Astrocyte (in vitro differentiated cells and primary cell): ENCODE measurements at regions not wholly inside any gene's neighbourhood (a gene's known extent, or its start where the extent isn't known, plus 50 kb on each side); places are given as distances from the start of the nearest gene placed in this dataset.
A peak's percentile ranks its signal among the peaks of the same experiment; 100 is the strongest.

ENCODE experiments used
- DNase-seq: peaks from one replicate; pipeline ENCODE4 v3.0.0-alpha.2; 2010; ENCODE audit warnings: low read depth
- FAIRE-seq: peaks from 2 replicates; lab custom pipeline; 2011; peaks lifted over from hg19 to GRCh38; lab: Jason Lieb, UNC
- H2AFZ ChIP-seq: 2 replicates; pipeline ENCODE4 v1.6.0; 2012; ENCODE audit warnings: low read depth, low read length, inconsistent platforms
- H3K27ac ChIP-seq: 2 replicates; pipeline ENCODE4 v1.5.1; 2011; ENCODE audit warnings: low read depth, low read length, inconsistent platforms
- H3K27me3 ChIP-seq: 2 replicates; pipeline ENCODE4 v1.6.0; 2011; ENCODE audit warnings: low read length, inconsistent platforms; ENCODE audit not compliant: insufficient read depth
- H3K36me3 ChIP-seq: 2 replicates; pipeline ENCODE4 v1.5.1; 2011; ENCODE audit warnings: low read length, inconsistent platforms; ENCODE audit not compliant: insufficient read depth
- H3K4me1 ChIP-seq: 2 replicates; pipeline ENCODE4 v1.5.1; 2011; ENCODE audit warnings: low read length, inconsistent platforms; ENCODE audit not compliant: insufficient read depth
- H3K4me2 ChIP-seq: 2 replicates; pipeline ENCODE4 v1.6.0; 2012; ENCODE audit warnings: low read length, inconsistent platforms
- H3K4me3 ChIP-seq: 2 replicates; pipeline ENCODE4 v1.5.1; 2011; ENCODE audit warnings: low read depth, mild to moderate bottlenecking, low read length, inconsistent platforms; ENCODE audit not compliant: insufficient read depth
- H3K79me2 ChIP-seq: 2 replicates; pipeline ENCODE4 v1.6.0; 2012; ENCODE audit warnings: mild to moderate bottlenecking, low read length, inconsistent platforms; ENCODE audit not compliant: insufficient read depth
- H3K9ac ChIP-seq: 2 replicates; pipeline ENCODE4 v1.6.0; 2012; ENCODE audit warnings: mild to moderate bottlenecking, low read length, inconsistent platforms
- H3K9me3 ChIP-seq: 2 replicates; pipeline ENCODE4 v1.5.1; 2012; ENCODE audit warnings: low read depth, mild to moderate bottlenecking, low read length, inconsistent platforms; ENCODE audit not compliant: insufficient read depth
- H4K20me1 ChIP-seq: 2 replicates; pipeline ENCODE4 v1.6.0; 2012; ENCODE audit warnings: low read length, inconsistent platforms; ENCODE audit not compliant: insufficient read depth
- H3K27ac Mint-ChIP-seq: one replicate; pipeline ENCODE4 v1.8.0; 2021; ENCODE audit warnings: mild to moderate bottlenecking, mixed read lengths; ENCODE audit not compliant: unreplicated experiment
- H3K27me3 Mint-ChIP-seq: one replicate; pipeline ENCODE4 v1.8.0; 2021; ENCODE audit warnings: low read depth, mixed read lengths; ENCODE audit not compliant: unreplicated experiment
- H3K36me3 Mint-ChIP-seq: one replicate; pipeline ENCODE4 v1.8.0; 2021; ENCODE audit warnings: low read depth, mixed read lengths; ENCODE audit not compliant: unreplicated experiment
- H3K4me1 Mint-ChIP-seq: one replicate; pipeline ENCODE4 v1.8.0; 2021; ENCODE audit warnings: low read depth, mixed read lengths; ENCODE audit not compliant: unreplicated experiment
- H3K4me3 Mint-ChIP-seq: one replicate; pipeline ENCODE4 v1.8.0; 2021; ENCODE audit warnings: mild to moderate bottlenecking, moderate library complexity, mixed read lengths; ENCODE audit not compliant: unreplicated experiment
- H3K9me3 Mint-ChIP-seq: one replicate; pipeline ENCODE4 v1.8.0; 2021; ENCODE audit warnings: mild to moderate bottlenecking, mixed read lengths; ENCODE audit not compliant: unreplicated experiment
- EZH2 ChIP-seq: IDR thresholded peaks from 2 replicates; pipeline ENCODE4 v1.6.1; 2012; ENCODE audit warnings: mild to moderate bottlenecking, low read length, inconsistent platforms; ENCODE audit not compliant: insufficient read depth
- TF ChIP-seq, protein P1 (sequence below): IDR thresholded peaks from 2 replicates; pipeline ENCODE4 v1.5.1; 2011; ENCODE audit warnings: low read depth, mild to moderate bottlenecking, inconsistent platforms, low read length, moderate library complexity; ENCODE audit not compliant: insufficient read depth

DNA sequence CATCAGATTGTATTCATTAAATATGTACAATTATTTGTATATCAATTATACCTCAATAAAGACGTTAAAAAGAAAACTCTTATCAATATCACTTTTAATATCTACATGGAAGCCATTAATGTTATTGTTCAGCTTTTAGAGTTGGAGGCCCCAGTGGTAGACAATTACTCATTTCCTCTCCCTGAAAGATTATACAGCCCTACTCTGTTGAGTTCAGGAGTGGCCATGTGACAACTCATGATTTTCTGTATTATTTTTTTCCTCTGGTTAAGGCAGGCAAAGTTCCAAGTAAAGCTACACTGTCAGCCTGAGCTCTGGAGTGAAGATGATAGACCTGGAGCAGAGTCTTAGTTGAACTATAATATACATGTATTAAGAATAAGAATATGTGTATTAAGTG lies 247.9 kb upstream of the B3GALT2 start:
- no peak overlapping the region for H3K27ac ChIP-seq
- Mint-ChIP-seq H3K9me3 (peaks cover 22% of the 10 kb centered on the region), H3K27ac (no peak overlapping the region), H3K4me1 (no peaks in the 10 kb centered on the region), H3K27me3 (no peaks in the 10 kb centered on the region), H3K36me3 (no peaks in the 10 kb centered on the region), H3K4me3 (no peak overlapping the region)
- H3K4me2 ChIP-seq: no peak overlapping the region
- TF ChIP-seq, protein P1, sequence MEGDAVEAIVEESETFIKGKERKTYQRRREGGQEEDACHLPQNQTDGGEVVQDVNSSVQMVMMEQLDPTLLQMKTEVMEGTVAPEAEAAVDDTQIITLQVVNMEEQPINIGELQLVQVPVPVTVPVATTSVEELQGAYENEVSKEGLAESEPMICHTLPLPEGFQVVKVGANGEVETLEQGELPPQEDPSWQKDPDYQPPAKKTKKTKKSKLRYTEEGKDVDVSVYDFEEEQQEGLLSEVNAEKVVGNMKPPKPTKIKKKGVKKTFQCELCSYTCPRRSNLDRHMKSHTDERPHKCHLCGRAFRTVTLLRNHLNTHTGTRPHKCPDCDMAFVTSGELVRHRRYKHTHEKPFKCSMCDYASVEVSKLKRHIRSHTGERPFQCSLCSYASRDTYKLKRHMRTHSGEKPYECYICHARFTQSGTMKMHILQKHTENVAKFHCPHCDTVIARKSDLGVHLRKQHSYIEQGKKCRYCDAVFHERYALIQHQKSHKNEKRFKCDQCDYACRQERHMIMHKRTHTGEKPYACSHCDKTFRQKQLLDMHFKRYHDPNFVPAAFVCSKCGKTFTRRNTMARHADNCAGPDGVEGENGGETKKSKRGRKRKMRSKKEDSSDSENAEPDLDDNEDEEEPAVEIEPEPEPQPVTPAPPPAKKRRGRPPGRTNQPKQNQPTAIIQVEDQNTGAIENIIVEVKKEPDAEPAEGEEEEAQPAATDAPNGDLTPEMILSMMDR: no peak
- no peak for TF ChIP-seq EZH2
- H3K79me2 ChIP-seq: no peaks in the 10 kb centered on the region
- no peak overlapping the region for H3K4me3 ChIP-seq
- no peak overlapping the region for H2AFZ ChIP-seq
- no peaks in the 10 kb centered on the region for H3K36me3 ChIP-seq
- H3K9me3 ChIP-seq: peaks cover 18% of the 10 kb centered on the region
- FAIRE-seq: no peak
- H3K4me1 ChIP-seq: no peaks in the 10 kb centered on the region
- no peaks in the 10 kb centered on the region for H4K20me1 ChIP-seq
- no peaks in the 10 kb centered on the region for H3K27me3 ChIP-seq
- peak; percentile 42 for DNase-seq
- no peak overlapping the region for H3K9ac ChIP-seq

DNA sequence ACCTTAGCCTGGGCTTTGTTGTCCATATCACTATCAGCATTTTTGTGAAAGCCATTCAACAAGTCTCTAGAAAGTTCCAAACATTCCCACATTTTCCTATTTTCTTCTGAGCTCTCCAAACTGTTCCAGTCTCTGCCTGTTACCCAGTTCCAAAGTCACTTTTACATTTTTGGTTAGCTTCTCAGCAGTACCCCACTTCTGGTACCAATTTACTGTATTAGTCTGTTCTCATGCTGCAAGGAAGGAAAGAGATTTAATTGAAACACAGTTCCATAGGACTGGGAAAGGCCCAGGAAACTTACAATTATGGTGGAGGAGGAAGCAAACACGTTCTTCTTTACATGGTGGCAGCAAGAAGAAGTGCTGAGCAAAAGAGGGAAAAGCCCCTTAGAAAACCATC lies 247.2 kb upstream of the B3GALT2 start:
- TF ChIP-seq EZH2: no peak
- peaks cover 23% of the 10 kb centered on the region for H3K9me3 Mint-ChIP-seq
- H3K27ac ChIP-seq: no peak overlapping the region
- no peak for DNase-seq
- no peaks in the 10 kb centered on the region for H3K36me3 ChIP-seq
- H3K4me2 ChIP-seq: no peak overlapping the region
- H3K27me3 Mint-ChIP-seq: no peaks in the 10 kb centered on the region
- H3K4me3 Mint-ChIP-seq: no peak overlapping the region
- no peak overlapping the region for H3K9ac ChIP-seq
- H3K4me1 Mint-ChIP-seq: no peaks in the 10 kb centered on the region
- H3K4me3 ChIP-seq: no peak overlapping the region
- H3K27ac Mint-ChIP-seq: no peak overlapping the region
- no peak for FAIRE-seq
- no peaks in the 10 kb centered on the region for H3K36me3 Mint-ChIP-seq
- H3K9me3 ChIP-seq: peaks cover 18% of the 10 kb centered on the region
- no peak overlapping the region for H2AFZ ChIP-seq
- H3K4me1 ChIP-seq: no peaks in the 10 kb centered on the region
- no peaks in the 10 kb centered on the region for H4K20me1 ChIP-seq
- H3K79me2 ChIP-seq: no peaks in the 10 kb centered on the region
- no peaks in the 10 kb centered on the region for H3K27me3 ChIP-seq

DNA sequence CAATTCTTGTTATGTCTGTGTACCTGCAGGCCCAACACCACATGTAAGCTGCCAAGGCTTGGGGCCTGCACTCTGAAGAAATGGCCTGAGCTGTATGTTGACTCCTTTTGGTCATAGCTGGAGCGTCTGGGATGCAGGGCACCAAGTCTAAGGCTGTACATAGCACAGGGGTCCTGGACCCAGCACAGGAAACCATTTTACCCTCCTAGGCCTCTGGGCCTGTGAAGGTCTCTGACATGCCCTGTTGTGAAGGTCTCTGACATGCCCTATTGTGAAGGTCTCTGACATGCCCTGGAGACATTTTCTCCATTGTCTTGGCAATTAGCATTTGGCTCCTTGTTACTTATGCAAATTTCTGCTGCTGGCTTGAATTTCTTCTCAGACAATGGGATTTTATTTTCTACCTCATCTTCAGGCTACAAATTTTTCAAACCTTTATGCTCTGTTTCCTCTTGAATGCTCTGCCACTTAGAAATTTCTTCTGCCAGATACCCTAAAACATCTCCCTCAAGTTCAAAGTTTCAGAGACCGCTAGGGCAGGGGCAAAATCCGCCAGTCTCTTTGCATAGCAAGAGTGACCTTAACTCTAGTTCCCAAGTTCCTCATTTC lies 246.7 kb upstream of the B3GALT2 start:
- no peaks in the 10 kb centered on the region for H3K4me1 ChIP-seq
- H3K9me3 Mint-ChIP-seq: peaks cover 25% of the 10 kb centered on the region
- H3K9me3 ChIP-seq: peaks cover 18% of the 10 kb centered on the region
- FAIRE-seq (no peak), DNase-seq (no peak)
- TF ChIP-seq, protein P1: no peak
- no peak for TF ChIP-seq EZH2
- H3K4me3 Mint-ChIP-seq: no peak overlapping the region
- no peak overlapping the region for H3K4me3 ChIP-seq
- no peak overlapping the region for H3K27ac Mint-ChIP-seq
- H3K79me2 ChIP-seq: no peaks in the 10 kb centered on the region
- H3K9ac ChIP-seq: no peak overlapping the region
- no peaks in the 10 kb centered on the region for H3K27me3 Mint-ChIP-seq
- H3K27ac ChIP-seq: no peak overlapping the region
- no peak overlapping the region for H2AFZ ChIP-seq
- no peaks in the 10 kb centered on the region for H3K36me3 ChIP-seq
- H4K20me1 ChIP-seq: no peaks in the 10 kb centered on the region
- no peaks in the 10 kb centered on the region for H3K27me3 ChIP-seq
- no peaks in the 10 kb centered on the region for H3K4me1 Mint-ChIP-seq
- no peaks in the 10 kb centered on the region for H3K36me3 Mint-ChIP-seq
- no peak overlapping the region for H3K4me2 ChIP-seq
